ENCODE measurements at regions not wholly inside any gene's neighbourhood (a gene's known extent, or its start where the extent isn't known, plus 50 kb on each side); places are given as distances from the start of the nearest gene placed in this dataset.

GRCh38 chr2:120419955-120420354 lies 74.0 kb downstream of the INHBB start:
- TF ChIP-seq POLR2A (IDR thresholded peaks at IDR 0.05) = no peak
- no peak for TF ChIP-seq CTCF (IDR thresholded peaks at IDR 0.05)
